ENCODE measurements at regions not wholly inside any gene's neighbourhood (a gene's known extent, or its start where the extent isn't known, plus 50 kb on each side); places are given as distances from the start of the nearest gene placed in this dataset.

- TF ChIP-seq CTCF (IDR thresholded peaks at IDR 0.05), result no peak
- no peak for TF ChIP-seq POLR2A (IDR thresholded peaks at IDR 0.05)
Measured at GRCh38 chr13:53321296-53321801, 292.7 kb downstream of the OLFM4 start.
